Skeletal muscle cell (primary cell): ENCODE measurements at regions not wholly inside any gene's neighbourhood (a gene's known extent, or its start where the extent isn't known, plus 50 kb on each side); places are given as distances from the start of the nearest gene placed in this dataset.
A peak's percentile ranks its signal among the peaks of the same experiment; 100 is the strongest.
"Not testable (repeated sequence)": the region's sequence is repeated elsewhere in the genome, so short reads cannot be mapped to it uniquely, and the experiment has no call there.

Experiments
- DNase-seq: peaks from one replicate; pipeline ENCODE4 v3.0.0-alpha.2; 2010; ENCODE audit warnings: low read depth
- H3K4me3 ChIP-seq: 2 replicates; pipeline ENCODE4 v1.5.1; 2011; ENCODE audit warnings: low read depth, mild to moderate bottlenecking, control low read depth, low read length, moderate library complexity

DNA sequence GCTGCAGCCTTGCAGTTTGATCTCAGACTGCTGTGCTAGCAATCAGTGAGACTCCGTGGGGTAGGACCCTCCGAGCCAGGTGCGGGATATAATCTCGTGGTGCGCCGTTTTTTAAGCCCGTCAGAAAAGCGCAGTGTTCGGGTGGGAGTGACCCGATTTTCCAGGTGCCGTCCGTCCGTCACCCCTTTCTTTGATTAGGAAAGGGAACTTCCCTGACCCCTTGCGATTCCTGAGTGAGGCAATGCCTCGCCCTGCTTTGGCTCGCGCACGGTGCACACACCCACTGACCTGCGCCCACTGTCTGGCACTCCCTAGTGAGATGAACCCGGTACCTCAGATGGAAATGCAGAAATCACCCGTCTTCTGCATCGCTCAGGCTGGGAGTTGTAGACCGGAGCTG is 203.2 kb downstream of the SNCAIP start:
- DNase-seq, H3K4me3 ChIP-seq: not testable (repeated sequence)

DNA sequence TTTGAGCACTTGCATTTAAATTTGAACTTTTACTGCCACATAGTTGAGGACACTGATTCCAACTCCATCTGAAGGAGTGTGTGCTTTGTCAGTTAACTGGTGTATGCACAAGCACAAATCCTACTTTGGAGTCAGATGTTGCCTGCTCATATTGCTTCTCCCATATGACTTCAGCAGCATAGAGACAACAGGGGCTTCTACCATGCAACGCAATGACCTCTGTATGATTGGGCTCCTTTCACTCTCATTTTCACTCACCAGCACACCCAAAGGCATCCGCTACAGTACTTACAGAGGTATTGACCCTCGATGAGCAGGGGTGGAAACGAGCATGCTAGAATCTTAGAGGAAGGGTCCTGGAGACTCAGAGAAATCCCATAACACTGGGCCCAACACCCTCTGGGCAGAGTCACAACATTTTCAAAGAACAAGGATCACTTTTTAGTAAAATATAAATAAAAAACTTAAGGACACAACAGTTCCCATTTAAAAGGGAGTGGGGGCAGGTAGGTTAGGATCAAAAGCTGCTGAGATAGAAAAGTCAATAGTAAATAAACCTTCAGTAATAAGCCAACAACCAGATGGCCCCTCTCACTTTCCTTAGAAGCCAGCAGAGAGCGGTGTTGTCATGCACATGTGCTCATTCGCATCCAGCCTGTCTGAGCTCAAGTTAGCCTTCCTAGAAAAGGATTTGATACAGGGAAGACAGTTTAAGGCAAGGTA is 203.8 kb downstream of the SNCAIP start:
- no peak overlapping the region for H3K4me3 ChIP-seq
- DNase-seq = peak; percentile 38

DNA sequence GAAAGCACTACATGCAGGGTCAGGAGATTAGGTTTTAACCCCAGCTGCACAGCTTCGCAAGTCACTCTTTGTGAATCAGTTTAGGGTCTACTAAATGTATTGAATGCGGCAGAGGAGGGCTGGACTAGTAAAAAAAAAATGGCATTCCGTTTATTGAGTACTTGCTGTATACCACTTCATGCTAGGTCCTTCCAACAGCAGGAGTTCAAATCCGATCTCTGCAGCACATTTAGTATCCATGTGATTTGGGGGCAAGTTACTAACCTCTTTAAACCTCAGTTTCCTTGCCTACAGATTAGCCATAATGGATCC is 204.4 kb downstream of the SNCAIP start:
- DNase-seq = no peak
- no peak overlapping the region for H3K4me3 ChIP-seq

DNA sequence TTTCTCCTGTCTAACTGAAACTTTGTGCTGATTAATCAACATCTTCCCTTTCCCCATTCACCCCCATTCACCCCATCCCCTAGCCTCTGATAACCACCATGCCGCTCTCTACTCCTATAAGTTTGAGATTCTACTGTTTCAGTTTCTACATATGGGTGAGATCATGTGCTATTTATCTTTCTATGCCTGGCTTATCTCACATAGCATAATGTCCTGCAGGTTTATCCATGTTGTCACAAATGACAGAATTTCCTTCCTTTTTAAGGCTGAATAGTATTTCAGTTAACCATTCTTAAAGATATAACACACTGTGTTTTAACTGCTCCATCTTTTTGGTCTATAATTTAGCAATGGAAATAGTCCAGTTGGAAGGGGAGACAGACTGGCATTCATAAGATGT is 205.1 kb downstream of the SNCAIP start:
- no peak for DNase-seq
- H3K4me3 ChIP-seq = no peak overlapping the region

DNA sequence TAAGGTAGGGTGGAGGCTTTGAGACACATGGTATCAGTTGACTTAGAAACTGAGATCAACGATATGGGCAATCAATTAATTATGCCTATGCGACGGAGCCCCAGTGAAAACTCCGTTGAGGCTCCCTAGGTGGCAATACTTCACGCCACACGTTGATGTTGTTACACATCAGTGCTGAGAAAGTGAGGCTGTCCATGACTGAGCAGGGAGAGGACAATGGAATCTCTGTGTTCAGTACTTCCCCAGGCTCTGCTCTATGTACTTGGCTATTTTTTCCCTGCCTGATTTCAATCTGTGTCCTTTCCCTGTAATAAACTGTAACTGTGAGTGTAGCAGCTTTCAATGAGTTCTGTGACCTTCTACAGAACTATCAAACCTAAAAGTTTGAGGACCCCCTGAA is 211.7 kb downstream of the SNCAIP start:
- no peak for DNase-seq
- H3K4me3 ChIP-seq = no peak overlapping the region

DNA sequence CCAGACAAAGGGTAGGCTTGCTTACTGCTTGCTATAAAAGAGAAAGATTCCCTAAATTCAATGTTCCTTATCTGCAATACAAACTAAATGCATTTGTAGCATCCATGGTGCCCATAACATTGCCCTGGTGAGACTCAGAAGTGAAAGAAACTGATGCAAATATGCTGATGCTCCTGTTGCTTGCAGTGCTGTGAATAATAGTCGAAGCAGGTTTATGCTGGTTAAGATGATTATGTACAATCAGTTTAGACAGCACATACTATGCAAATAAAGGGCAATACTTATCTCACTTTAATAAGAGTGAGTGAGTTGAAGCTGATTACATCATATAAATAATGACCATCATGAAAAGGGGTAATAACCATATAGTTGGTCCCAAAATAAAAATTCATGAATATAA is 215.5 kb downstream of the SNCAIP start:
- no peak for DNase-seq
- no peak overlapping the region for H3K4me3 ChIP-seq

DNA sequence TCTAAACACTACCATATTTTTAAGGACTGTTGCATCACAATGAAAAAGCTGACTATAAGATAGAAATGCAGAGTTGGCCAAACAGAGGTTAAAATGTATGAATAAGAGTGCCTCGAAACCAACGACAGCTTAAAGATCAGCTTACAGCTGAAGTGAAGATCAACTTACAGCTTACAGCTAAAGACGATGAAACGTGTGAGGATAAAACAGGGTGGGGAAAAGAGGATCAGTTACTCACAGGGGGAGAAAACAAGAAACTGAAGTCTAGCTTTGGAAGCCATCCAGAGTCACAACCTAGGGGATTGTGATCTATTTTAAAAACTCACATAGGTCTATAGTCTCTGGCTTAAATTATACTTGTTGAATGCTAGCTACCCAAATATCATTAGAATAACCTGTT is 220.0 kb downstream of the SNCAIP start:
- DNase-seq = peak; percentile 8
- H3K4me3 ChIP-seq = no peak overlapping the region

DNA sequence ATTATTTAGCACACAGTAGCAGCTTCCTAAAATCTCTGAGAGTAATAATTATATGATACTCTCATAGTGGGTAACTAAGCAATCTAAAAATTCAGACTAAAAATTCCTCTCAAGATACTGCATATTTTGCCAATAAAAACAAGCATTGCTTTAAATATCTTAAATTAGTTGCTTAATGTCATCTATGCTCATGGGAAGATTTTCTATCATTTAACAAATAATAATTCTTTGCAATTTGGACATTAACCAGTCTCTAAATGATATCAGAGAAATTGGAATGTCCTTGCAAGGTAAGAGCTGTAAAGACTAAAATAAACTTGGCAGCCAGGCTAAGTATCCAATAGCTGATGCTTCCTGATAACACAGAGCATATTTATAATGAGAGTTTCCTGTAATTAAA is 221.8 kb downstream of the SNCAIP start:
- H3K4me3 ChIP-seq = no peak overlapping the region

DNA sequence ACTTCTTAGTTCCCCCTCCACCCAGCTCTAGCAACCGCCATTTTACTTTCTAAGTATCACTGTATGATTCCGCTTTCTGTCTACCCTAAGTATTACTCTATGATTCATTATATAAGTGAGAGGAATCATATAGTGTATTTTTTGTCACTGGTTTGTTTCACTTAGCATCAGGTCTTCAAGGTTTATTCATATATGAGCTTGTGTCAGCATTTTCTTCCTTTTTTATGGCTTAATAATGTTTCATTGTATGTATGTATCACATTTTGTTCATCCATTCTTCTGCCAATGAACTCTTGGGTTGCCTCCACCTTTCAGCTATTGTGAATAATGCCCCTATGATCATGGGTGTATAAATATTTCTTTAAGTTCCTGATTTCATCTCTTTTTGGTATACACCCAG is 222.8 kb downstream of the SNCAIP start:
- no peak overlapping the region for H3K4me3 ChIP-seq
- DNase-seq = no peak

More for the DNA sequence above, 221.8 kb downstream of the SNCAIP start:
- DNase-seq = no peak

DNA sequence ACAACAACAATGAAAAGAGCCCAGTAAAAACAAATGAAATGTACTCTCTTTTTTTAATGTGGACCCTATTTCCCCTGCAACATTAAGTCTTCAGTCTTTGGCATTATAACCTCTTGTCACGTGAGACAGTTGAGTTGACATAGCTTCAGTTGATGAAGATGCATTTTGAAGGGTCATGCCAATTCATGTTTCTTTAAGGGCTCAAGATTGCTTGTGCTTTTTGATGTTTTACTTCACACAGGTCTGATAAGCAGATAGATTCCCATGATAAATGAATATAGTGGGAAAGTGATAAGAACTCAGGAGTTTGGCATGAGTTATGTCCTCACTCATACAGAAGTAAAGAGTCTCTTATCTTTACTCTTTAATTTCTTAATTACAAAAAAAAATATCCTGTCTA is 229.4 kb downstream of the SNCAIP start:
- no peak overlapping the region for H3K4me3 ChIP-seq
- no peak for DNase-seq

DNA sequence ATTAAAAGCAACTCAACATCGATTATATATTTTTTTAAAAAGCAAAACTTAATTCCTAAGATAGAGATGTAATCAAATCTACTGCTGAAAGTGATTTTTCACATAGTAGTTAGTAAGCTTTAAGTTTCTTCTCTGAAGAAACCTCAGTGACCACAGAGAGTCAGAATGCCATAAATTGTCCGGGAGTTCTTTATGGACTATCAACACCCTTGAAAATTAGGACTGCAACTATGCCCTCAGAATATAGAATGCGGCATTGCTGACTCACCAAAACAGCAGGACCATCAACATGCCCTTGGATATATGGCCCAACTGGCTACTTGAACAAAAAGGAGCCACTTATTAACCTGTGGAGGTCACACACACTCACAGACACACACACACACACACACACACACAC is 228.9 kb upstream of the SNX2 start:
- peak; percentile 11 for DNase-seq
- H3K4me3 ChIP-seq = no peak overlapping the region

DNA sequence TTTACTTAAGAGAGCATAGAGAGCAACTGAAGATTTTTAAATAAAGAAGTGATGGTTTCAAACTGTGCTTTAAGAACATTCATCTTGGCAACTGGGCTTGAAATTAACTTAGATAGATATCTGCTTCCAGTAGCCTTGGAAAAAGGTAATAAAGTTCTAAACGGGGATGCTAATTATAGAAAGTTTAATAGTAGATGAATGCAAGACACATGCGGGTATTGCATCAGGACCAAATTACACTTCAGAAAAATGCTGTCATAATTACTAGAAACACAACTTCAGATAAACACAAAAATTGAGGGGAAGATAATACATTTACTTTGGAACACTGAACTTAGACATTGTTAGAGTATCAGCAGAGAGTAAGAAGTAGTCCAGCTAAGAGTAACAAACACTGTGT is 227.7 kb upstream of the SNX2 start:
- no peak for DNase-seq
- H3K4me3 ChIP-seq = no peak overlapping the region

DNA sequence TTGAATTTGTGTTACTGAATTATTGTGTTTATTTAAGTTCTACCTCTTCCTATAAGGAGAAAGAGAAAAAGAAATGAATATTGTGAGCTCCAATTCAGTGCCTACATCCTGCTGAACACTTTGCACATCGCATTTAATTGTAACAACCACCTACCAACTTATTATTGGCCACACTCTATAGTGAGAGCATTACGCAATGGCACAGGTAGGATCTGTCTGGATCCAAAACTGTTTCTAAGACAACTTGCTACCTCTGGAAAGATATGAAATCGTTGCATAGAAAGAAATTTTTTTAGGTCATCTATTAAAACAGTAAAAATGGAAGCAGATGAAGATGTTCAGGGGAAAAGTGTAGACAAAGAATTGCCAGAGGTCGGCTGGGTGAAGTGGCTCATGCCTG is 227.2 kb upstream of the SNX2 start:
- H3K4me3 ChIP-seq = no peak overlapping the region
- no peak for DNase-seq

DNA sequence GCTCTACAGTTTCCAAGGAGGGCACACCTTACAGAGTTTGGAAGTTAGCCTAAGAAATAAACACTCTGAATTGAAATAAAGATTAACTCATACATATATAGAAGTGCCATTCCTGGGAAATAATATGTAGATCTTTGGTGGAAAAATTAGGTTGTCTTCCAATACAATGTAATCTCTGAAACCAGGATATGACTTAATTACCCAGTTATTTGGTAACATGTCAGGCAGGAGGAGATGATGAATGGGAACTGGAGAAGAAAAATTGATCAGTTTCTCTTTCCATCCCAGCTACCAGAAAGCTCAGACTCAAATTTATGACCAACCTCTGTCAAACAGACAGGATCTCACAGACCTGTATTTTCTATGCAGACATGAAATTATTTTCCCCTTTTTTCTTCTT is 215.2 kb upstream of the SNX2 start:
- DNase-seq = no peak
- no peak overlapping the region for H3K4me3 ChIP-seq

DNA sequence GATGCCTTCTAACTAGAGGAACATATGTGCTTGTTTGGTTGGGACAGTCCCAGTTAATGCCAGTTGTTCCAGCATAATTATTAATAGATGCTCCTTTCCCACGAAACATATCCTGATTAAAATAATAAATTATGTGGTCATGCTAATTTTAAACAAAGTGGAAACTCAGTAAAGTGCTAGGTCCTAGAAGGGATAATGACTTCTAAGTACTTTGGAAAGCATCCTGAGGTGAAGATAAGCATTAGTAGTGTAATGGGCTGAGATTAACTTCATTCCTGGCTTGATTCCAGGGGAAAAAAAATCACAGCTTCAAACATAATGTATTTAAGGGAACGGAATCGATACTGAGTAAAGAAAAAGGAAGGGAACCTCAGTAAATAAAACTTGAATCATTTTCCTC is 213.7 kb upstream of the SNX2 start:
- no peak for DNase-seq
- H3K4me3 ChIP-seq = no peak overlapping the region

DNA sequence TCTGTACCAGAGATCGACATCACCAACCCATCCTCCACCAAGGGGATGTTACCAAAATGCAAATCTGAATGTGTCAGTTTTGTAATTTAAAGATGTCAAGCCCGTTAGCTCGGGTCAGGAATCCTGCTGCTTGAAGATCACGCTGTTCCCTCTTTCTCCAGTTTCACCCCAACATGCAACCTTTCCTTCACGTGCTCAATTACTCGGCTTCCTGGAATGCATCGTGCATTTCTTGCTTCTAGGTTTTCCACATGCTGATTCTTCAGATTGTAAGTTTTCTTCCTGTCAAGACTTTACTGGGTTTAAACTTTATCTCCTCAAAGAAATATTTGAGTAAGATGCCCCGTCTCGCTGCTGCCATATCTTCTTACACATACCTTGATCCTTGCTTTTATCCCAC is 209.5 kb upstream of the SNX2 start:
- DNase-seq = no peak
- no peak overlapping the region for H3K4me3 ChIP-seq

DNA sequence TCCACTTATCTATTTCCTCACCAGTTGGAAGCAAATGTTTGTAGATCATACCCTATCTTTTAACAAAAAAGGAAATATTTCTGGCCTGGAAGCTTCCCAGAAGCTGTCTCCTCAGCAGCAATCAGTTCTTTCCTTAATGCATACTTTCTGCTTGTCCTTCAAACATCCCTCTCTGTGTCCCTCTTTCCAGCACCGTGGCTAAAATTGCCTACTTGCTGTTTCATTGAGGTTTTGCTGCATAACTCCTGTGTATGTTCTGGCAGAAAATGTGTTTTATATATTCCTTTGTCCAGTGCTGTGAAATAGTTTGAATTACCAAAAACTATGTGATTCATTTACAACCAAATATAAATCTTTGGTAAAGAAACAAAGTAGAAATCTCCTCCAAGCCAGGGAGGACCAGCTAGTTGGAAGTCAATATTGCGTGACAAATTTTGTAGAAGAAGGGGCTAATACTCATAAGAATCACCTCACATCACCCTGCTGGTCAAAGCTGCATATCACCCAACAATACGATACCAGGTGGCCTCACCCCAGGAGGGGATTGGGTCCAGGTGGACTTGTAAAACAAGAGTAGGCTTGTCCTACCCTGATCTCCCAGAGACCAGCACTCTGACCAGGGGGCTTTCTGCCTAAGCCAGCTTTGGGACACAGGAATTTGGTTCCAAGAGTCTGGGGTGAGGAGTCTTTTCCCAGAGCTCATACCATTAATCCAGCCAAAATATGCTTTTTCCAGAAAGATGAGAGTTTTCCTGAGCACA is 198.4 kb upstream of the SNX2 start:
- no peak for DNase-seq
- H3K4me3 ChIP-seq = no peak overlapping the region

DNA sequence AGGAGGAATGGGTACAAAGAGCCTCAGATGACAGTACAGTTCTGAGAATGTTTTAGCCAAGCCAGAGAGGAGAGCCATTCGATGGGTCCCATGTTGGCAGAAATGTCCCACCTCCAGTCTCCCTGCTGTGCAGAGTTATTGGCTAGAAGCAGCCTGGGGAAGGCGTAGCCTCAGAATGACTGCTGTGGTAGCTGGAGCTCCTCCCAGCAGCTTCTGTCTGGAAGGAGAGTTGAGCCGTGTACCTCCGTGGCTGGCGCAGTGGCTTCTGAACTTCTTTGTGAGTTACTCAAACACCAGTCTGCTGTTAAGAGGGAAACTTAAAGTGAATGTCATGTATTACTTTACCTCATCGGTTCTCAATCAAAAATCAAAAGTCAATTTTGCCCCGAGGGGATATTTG is 193.3 kb upstream of the SNX2 start:
- no peak overlapping the region for H3K4me3 ChIP-seq
- no peak for DNase-seq

DNA sequence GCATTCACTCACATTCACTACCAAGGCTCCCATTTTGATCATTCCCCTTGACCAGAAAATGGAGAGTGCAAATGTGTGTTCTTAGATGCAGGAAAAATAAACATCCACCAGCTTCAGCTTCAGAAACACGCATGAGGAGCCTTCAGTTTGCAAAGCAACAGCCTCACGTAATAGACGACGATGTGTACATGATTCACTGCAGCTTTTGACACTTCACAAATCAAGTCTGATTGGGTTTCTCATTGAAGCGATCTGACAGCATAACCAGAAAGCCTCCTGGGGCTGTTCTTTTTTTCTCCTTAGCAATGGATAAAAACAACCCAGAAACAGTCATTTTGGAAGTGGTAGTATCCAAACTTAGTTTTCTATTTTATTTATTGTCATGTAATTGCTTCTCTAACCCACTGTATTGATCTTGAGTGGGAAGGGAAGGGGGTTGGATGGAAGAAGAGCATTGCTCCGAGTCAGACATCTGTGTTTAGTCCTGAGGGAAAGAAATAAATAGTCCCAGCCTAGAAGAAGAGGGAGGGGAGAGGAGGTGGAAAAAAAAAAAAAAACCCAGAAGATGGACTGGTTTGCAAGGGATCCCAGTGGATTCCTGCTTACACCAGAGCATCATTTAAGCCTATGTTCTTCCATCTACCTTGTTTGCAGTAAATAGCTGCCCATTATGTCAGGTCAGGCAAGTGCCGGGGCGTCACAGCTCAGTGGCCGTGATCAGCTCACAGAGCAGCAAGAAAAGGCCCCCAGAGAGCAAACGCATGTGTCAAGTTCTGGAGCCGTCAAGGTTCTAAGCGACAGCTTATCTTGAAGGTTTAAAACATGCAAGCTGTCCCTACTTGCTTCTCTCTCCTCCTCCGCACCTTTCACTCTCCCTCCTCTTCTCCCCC is 190.2 kb upstream of the SNX2 start:
- H3K4me3 ChIP-seq = no peak overlapping the region

DNA sequence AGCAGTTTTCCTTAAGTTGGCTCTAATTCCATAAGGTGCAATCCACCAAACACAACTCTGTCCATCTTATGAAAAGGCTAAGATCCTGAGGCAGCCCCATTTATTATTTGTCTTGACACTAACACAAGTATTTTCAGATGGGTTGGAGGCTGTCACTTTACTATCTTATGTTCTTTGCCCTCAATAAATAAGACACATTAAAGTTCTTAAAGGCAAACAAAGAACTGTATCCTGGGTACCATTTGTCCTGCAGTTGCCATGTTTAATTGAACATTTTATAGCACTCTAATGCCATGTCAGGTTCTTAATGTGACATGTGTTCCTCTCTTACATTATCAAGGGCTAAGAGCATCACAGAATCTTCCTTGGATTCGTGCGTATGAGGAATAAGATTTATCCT is 189.5 kb upstream of the SNX2 start:
- DNase-seq = no peak
- no peak overlapping the region for H3K4me3 ChIP-seq

More for the DNA sequence above, 190.2 kb upstream of the SNX2 start:
- DNase-seq = peak; percentile 20
